B cell (primary cell): ENCODE measurements at regions not wholly inside any gene's neighbourhood (a gene's known extent, or its start where the extent isn't known, plus 50 kb on each side); places are given as distances from the start of the nearest gene placed in this dataset.

Source experiments
- EZH2 ChIP-seq: IDR thresholded peaks from 2 replicates; pipeline ENCODE4 v1.6.1; 2012; ENCODE audit warnings: borderline replicate concordance, low read depth, mild to moderate bottlenecking, moderate library complexity, low read length; ENCODE audit not compliant: insufficient read depth, poor library complexity, severe bottlenecking
- TF ChIP-seq, protein P1 (sequence below): fragments of 200-600 bp; IDR thresholded peaks from one replicate; pipeline ENCODE4 v1.8.0; 2022; ENCODE audit warnings: antibody characterized with exemption, mild to moderate bottlenecking

GRCh38 chr16:59920054-59920453, 1185.9 kb upstream of the GOT2 start:
- no peak for TF ChIP-seq EZH2
- TF ChIP-seq, protein P1, sequence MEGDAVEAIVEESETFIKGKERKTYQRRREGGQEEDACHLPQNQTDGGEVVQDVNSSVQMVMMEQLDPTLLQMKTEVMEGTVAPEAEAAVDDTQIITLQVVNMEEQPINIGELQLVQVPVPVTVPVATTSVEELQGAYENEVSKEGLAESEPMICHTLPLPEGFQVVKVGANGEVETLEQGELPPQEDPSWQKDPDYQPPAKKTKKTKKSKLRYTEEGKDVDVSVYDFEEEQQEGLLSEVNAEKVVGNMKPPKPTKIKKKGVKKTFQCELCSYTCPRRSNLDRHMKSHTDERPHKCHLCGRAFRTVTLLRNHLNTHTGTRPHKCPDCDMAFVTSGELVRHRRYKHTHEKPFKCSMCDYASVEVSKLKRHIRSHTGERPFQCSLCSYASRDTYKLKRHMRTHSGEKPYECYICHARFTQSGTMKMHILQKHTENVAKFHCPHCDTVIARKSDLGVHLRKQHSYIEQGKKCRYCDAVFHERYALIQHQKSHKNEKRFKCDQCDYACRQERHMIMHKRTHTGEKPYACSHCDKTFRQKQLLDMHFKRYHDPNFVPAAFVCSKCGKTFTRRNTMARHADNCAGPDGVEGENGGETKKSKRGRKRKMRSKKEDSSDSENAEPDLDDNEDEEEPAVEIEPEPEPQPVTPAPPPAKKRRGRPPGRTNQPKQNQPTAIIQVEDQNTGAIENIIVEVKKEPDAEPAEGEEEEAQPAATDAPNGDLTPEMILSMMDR = no peak
